ENCODE measurements at regions not wholly inside any gene's neighbourhood (a gene's known extent, or its start where the extent isn't known, plus 50 kb on each side); places are given as distances from the start of the nearest gene placed in this dataset.

- Histone ChIP-seq H3K27me3 (ENCODE audit: insufficient read depth) (no peaks in the 10 kb centered on the region), H4K20me1 (replicated peaks; ENCODE audit: insufficient read depth) (no peaks in the 10 kb centered on the region), H3K4me2 (no peak overlapping the region), H3K4me3 (no peak overlapping the region), H3K27ac (ENCODE audit: low read depth) (no peak overlapping the region), H3F3A (replicated peaks; ENCODE audit: low read depth) (no peaks in the 10 kb centered on the region), H3K9me2 (ENCODE audit: insufficient read depth) (no peaks in the 10 kb centered on the region), H2AFZ (no peak overlapping the region), H3K79me2 (replicated peaks; ENCODE audit: insufficient read depth) (no peaks in the 10 kb centered on the region), H3K36me3 (ENCODE audit: insufficient read depth) (no peaks in the 10 kb centered on the region), H3K4me1 (ENCODE audit: insufficient read depth) (no peaks in the 10 kb centered on the region)
- no peaks in the 10 kb centered on the region for H3K27me3 Mint-ChIP-seq (ENCODE audit: insufficient read depth, low read depth, poor library complexity)
- TF ChIP-seq ETS1 (IDR thresholded peaks at IDR 0.05) (no peak), EZH2 (IDR thresholded peaks at IDR 0.05; ENCODE audit: low read depth, unreplicated experiment) (no peak), ZNF462 (CRISPR knock-in tag; IDR thresholded peaks at IDR 0.05) (no peak), CREB1 (CRISPR knock-in tag; IDR thresholded peaks at IDR 0.05; ENCODE audit: low read depth) (no peak), NANOG (IDR thresholded peaks at IDR 0.05; ENCODE audit: borderline replicate concordance) (no peak), REST (IDR thresholded peaks at IDR 0.05; ENCODE audit: unreplicated experiment) (no peak), ZNF114 (CRISPR knock-in tag; IDR thresholded peaks at IDR 0.05) (no peak), STAT1 (IDR thresholded peaks at IDR 0.05; ENCODE audit: unreplicated experiment) (no peak), JUNB (IDR thresholded peaks at IDR 0.05; ENCODE audit: unreplicated experiment) (no peak), ZNF331 (CRISPR knock-in tag; IDR thresholded peaks at IDR 0.05; ENCODE audit: low read depth) (no peak)
- H3K4me3 Mint-ChIP-seq: no peak overlapping the region
- no peak overlapping the region for H3K27ac Mint-ChIP-seq
- peaks cover 7% of the 10 kb centered on the region for H3K4me1 Mint-ChIP-seq
- DNase-seq (ENCODE audit: low spot score) (no peak), ATAC-seq (no peak)
- H3K9me3 Mint-ChIP-seq: no peaks in the 10 kb centered on the region
- no peaks in the 10 kb centered on the region for H3K36me3 Mint-ChIP-seq (ENCODE audit: low read depth)
Measured at GRCh38 chr18:47585136-47585535, 333.7 kb upstream of the SKOR2 start.
